DOHH2 (cell line): ENCODE measurements at regions not wholly inside any gene's neighbourhood (a gene's known extent, or its start where the extent isn't known, plus 50 kb on each side); places are given as distances from the start of the nearest gene placed in this dataset.

Experiments
- H3F3A ChIP-seq: fragments of 200-600 bp; sonication (generic), shearing (Covaris generic); 2 replicates; pipeline ENCODE4 v1.6.0; 2016; ENCODE audit warnings: antibody characterized with exemption, mild to moderate bottlenecking; ENCODE audit not compliant: control insufficient read depth, insufficient read depth
- H3K27ac ChIP-seq: fragments of 200-600 bp; sonication (generic); 2 replicates; pipeline ENCODE4 v1.5.1; 2014; ENCODE audit warnings: low read depth, mild to moderate bottlenecking, low read length, moderate library complexity
- H3K27me3 ChIP-seq: fragments of 200-600 bp; sonication (generic); 2 replicates; pipeline ENCODE4 v1.6.1; 2014; ENCODE audit warnings: mild to moderate bottlenecking, low read length, mixed read lengths; ENCODE audit not compliant: control insufficient read depth
- H3K36me3 ChIP-seq: fragments of 200-600 bp; sonication (generic); 2 replicates; pipeline ENCODE4 v1.6.1; 2014; ENCODE audit warnings: mild to moderate bottlenecking, low read length, moderate library complexity, mixed read lengths; ENCODE audit not compliant: control insufficient read depth
- H3K4me1 ChIP-seq: fragments of 200-600 bp; sonication (generic); 2 replicates; pipeline ENCODE4 v1.6.1; 2014; ENCODE audit warnings: mild to moderate bottlenecking, low read length, mixed read lengths; ENCODE audit not compliant: control insufficient read depth
- H3K4me2 ChIP-seq: fragments of 200-600 bp; sonication (generic); 2 replicates; pipeline ENCODE4 v1.6.0; 2014; ENCODE audit warnings: mild to moderate bottlenecking, low read length, moderate library complexity
- H3K4me3 ChIP-seq: fragments of 200-600 bp; sonication (generic); 2 replicates; pipeline ENCODE4 v1.5.1; 2014; ENCODE audit warnings: mild to moderate bottlenecking, low read length, mixed read lengths
- H3K79me2 ChIP-seq: fragments of 200-600 bp; sonication (generic); 2 replicates; pipeline ENCODE4 v1.6.1; 2014; ENCODE audit warnings: mild to moderate bottlenecking, low read length, mixed read lengths; ENCODE audit not compliant: control insufficient read depth
- H3K9me2 ChIP-seq: fragments of 200-600 bp; sonication (generic); replicated peaks from 2 replicates; pipeline ENCODE4 v1.6.1; 2014; ENCODE audit warnings: mild to moderate bottlenecking, low read length, mixed read lengths; ENCODE audit not compliant: control insufficient read depth
- H3K9me3 ChIP-seq: fragments of 200-600 bp; sonication (generic); 2 replicates; pipeline ENCODE4 v1.6.1; 2014; ENCODE audit warnings: antibody characterized with exemption, low read length, mixed read lengths; ENCODE audit not compliant: control insufficient read depth, insufficient read depth
- H4K20me1 ChIP-seq: fragments of 200-600 bp; sonication (generic); 2 replicates; pipeline ENCODE4 v1.6.0; 2014; ENCODE audit warnings: low read depth, mild to moderate bottlenecking, antibody characterized with exemption, low read length, moderate library complexity; ENCODE audit not compliant: control insufficient read depth, insufficient read depth
- CTCF ChIP-seq: fragments of 200-600 bp; sonication (generic); IDR thresholded peaks from one replicate; pipeline ENCODE4 v1.5.1; 2014; ENCODE audit warnings: antibody characterized with exemption, mild to moderate bottlenecking, low read depth, low read length; ENCODE audit not compliant: poor library complexity, severe bottlenecking
- EZH2phosphoT487 ChIP-seq: fragments of 200-600 bp; sonication (generic); IDR thresholded peaks from 2 replicates; pipeline ENCODE4 v1.6.1; 2017; ENCODE audit warnings: borderline replicate concordance, mild to moderate bottlenecking, antibody characterized with exemption, low read length, moderate library complexity, mixed read lengths

GRCh38 chr6:147055821-147056392 lies 148.3 kb upstream of the STXBP5 start:
- H3K27ac ChIP-seq, result no peak overlapping the region
- no peaks in the 10 kb centered on the region for H3K4me1 ChIP-seq
- no peaks in the 10 kb centered on the region for H4K20me1 ChIP-seq
- H3F3A ChIP-seq, result no peaks in the 10 kb centered on the region
- H3K9me2 ChIP-seq, result no peaks in the 10 kb centered on the region
- no peaks in the 10 kb centered on the region for H3K79me2 ChIP-seq
- no peak for TF ChIP-seq CTCF
- no peak for TF ChIP-seq EZH2phosphoT487
- no peaks in the 10 kb centered on the region for H3K36me3 ChIP-seq
- H3K27me3 ChIP-seq, result no peaks in the 10 kb centered on the region
- no peak overlapping the region for H3K4me2 ChIP-seq
- H3K4me3 ChIP-seq, result no peak overlapping the region
- no peaks in the 10 kb centered on the region for H3K9me3 ChIP-seq

GRCh38 chr6:147057188-147057587 lies 147.0 kb upstream of the STXBP5 start:
- no peaks in the 10 kb centered on the region for H3K79me2 ChIP-seq
- H3K36me3 ChIP-seq, result no peaks in the 10 kb centered on the region
- no peaks in the 10 kb centered on the region for H3K27me3 ChIP-seq
- no peak overlapping the region for H3K4me3 ChIP-seq
- H3K9me2 ChIP-seq, result no peaks in the 10 kb centered on the region
- H4K20me1 ChIP-seq, result no peaks in the 10 kb centered on the region
- no peaks in the 10 kb centered on the region for H3K4me1 ChIP-seq
- no peak overlapping the region for H3K27ac ChIP-seq
- H3K9me3 ChIP-seq, result no peaks in the 10 kb centered on the region
- TF ChIP-seq EZH2phosphoT487 (no peak), CTCF (no peak)
- no peaks in the 10 kb centered on the region for H3F3A ChIP-seq
- no peak overlapping the region for H3K4me2 ChIP-seq

- H3K4me1 ChIP-seq, result no peaks in the 10 kb centered on the region
- H3K4me3 ChIP-seq, result no peak overlapping the region
- no peaks in the 10 kb centered on the region for H3K9me2 ChIP-seq
- TF ChIP-seq CTCF (no peak), EZH2phosphoT487 (no peak)
- no peaks in the 10 kb centered on the region for H3K9me3 ChIP-seq
- H3K4me2 ChIP-seq, result no peak overlapping the region
- H3F3A ChIP-seq, result no peaks in the 10 kb centered on the region
- H3K36me3 ChIP-seq, result no peaks in the 10 kb centered on the region
- no peaks in the 10 kb centered on the region for H3K27me3 ChIP-seq
- no peak overlapping the region for H3K27ac ChIP-seq
- no peaks in the 10 kb centered on the region for H3K79me2 ChIP-seq
- H4K20me1 ChIP-seq, result no peaks in the 10 kb centered on the region
Observed at GRCh38 chr6:147057705-147058342, 146.4 kb upstream of the STXBP5 start.
